ENCODE measurements at regions not wholly inside any gene's neighbourhood (a gene's known extent, or its start where the extent isn't known, plus 50 kb on each side); places are given as distances from the start of the nearest gene placed in this dataset.
"Not testable (repeated sequence)": the region's sequence is repeated elsewhere in the genome, so short reads cannot be mapped to it uniquely, and the experiment has no call there.

DNA sequence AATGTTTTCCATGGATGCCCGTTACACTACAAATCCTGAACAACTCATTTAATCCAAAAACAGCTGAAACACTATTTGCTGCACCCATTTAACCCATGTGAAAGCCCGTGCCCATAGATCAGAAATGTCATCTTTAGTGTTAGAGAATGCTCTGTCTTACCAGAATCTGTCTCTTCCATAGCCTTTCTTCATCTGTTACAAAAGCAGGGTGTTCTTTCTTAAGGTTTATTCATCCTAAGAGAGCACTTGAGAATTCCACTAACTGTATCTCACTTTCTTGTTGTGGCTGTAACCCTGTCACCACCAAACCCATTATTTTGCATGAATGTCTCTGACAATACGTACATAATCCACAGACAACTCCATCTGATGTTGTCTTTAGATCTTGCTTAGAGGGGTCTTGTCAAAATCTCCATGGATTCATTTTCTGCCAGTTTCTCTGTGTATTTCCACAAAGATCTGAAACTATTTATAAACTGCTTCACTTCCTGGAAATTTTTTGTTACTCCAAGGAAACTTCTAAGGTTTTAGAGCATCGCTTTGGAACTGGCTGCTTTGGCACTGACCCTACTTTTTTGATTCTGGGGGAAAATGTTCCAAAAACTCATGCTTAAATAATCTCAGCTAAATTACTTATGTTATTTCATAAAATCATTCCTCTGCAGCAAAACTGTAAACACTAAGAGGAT is 167.8 kb upstream of the CCDC54 start:
- no peak for DNase-seq

DNA sequence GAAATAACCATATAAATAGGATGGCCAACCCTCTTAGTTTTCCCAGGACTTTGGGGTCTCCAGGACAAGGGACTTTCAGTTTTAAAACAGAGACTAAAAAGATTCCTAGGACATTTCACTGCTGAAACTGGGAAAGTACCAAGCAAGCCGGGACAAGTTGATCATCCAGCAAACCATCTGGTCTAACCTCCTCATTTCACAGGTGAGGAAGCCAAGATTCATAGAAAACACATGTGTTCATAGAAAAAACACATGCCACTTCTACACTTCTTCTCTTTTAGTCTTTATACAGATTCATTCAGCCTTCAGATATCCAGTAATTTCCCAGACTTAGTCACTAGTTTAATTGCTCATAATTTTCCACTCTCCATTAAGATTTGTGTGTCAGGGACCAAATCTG is 165.6 kb upstream of the CCDC54 start:
- DNase-seq = peak; percentile 12

DNA sequence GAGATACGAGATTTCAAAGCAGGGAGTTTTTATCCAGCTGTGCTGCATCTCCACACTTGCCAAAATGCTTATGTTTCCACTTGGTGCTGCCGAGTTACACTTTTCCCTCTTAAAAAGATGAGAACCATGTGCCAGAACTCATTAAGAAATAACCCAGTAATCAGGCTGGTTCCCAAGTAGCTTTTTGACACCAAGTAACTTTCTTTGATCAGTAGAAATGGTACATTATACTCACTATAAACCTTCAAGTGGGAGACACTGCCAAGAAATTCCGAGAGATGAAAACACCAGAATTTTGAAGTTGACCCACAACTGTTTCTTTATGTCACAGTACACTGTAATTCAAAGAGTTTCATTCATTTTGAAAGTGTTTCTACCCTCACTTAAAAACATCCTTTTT is 164.6 kb upstream of the CCDC54 start:
- DNase-seq = no peak

DNA sequence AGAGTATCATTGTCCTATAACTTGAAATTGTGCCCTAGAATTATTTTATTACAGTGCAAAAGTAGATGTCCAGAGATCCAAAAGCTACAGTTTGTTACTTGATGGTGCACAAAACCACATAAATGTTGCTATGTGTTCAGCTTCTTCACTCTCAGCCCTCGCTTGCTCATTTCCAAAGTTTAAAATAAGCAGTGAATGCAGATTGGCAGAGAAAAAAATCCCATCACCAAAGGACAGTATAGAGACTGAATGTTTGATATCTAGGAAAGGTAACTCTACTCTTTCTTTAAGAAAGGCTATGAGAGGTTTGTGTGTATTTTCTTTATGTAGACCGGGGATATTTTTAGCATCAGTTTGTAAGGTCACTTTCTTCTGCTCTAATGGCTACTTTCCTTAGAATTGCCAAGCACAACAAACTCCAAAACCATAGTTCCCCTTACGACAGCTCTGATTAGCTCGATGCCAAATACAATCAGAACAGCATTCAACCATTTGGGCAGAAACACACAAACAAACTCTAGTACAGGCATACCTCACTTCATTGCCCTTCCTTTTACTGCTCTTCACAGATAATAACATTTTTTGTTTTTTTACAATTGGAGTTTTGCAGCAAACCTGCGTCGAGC is 164.1 kb upstream of the CCDC54 start:
- no peak for DNase-seq

DNA sequence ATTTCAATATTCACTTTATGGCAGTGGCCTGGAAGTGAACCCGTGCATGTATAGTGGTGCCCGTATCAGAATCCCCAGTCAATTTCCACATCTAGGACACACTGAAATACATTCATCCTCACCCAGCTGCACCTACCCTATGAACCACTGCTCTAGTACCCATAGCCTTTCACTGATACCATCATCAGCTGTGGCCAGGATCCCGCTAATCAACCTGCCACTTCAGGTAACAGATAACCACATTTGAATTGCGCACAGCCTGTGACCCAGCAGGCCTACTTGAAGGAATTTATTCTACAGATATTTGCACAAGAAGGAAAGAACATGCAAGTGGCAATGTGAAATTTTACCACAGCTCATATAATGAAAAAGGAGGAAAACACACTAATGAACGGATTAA is 161.0 kb upstream of the CCDC54 start:
- DNase-seq = no peak

DNA sequence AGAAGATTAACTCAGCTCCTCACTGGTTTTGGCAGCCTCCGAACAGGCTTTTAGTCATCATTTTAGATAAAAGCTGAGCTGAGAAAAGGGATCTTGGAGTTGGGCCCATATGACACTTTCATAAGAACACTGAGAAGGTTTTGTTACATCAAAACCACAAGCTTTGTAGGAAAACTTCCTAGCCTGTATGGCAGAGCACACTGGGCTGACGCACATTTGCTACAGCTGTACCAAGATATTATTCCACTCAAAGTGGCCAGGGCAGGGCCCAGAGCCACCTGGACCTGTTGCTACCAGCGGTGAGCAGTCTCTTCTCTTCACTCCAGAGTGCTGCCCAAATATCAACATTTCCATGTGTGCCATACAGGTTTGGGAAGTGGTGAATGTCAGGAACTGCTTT is 160.5 kb upstream of the CCDC54 start:
- no peak for DNase-seq

DNA sequence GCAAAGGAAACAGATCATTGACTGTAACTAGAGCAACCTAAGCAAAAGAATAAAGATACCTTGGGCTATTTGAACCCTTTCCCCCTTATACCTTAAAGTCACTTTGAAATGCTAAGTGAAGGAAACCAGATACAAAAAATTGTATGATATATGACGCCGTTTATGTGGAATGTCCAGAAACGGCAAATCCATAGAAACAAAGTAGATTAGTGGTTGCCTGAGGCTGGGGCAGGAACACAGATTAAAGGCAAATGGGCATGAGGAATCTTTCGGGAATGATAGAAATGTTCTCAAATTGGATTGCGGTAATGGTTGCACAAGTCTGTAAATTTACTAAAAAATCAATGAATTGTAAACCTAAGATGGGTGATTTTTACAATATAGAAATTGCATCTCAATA is 160.1 kb upstream of the CCDC54 start:
- DNase-seq = no peak

DNA sequence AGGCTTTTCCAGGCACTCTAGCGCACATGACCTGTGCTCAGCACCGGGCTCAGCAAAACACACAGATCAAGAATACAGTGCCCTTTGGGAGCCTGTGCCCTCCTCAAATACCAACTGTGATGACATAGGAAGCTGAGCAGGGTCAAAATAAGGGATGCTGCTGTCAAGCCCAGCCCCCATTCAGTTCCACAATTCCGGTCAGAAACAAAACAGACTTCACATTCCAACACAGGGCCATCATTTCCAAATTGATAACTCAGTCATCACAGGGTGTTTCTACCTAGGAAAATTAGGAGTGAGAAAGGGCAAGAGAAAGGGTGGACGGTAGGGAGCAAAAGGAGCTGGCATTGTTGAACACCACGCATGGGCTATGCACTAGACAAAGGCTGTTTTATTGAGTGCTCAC is 158.4 kb upstream of the CCDC54 start:
- no peak for DNase-seq

DNA sequence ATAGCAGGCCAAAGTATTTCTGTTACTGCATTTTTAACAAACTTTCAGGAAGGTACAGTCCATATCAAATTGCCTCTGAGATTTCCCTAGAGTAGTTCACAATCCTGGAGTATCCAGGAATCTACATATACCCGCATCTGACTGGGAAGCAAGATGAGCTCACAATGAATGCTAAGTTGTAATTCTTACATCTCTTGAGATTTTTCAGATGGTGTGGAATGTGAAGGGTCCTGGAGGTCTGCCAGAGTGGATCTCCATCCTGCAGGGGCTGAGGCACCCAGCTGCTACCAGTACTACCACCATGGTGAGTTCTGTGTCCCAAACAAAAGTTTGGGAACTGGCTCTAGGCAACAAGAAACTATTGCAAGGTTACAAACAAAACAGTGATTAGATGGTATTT is 156.7 kb upstream of the CCDC54 start:
- no peak for DNase-seq

DNA sequence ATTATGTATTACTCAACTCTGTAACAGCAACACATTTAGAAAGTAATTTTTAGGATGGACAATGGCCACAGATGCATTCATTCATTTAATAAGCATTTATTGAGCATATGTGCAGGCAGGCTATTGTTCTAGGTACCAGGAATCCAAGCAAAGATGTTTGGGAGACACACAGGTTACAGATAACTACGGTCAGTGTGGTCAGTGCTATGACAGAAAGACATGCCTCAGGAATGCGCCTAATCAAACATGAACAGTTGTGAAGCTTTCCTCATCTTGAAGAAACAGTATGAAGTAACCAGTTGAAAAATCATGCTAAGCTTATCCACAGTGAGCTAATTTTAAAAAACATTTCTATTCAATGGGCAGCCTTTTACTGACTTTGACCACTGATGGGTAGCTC is 155.4 kb upstream of the CCDC54 start:
- no peak for DNase-seq

DNA sequence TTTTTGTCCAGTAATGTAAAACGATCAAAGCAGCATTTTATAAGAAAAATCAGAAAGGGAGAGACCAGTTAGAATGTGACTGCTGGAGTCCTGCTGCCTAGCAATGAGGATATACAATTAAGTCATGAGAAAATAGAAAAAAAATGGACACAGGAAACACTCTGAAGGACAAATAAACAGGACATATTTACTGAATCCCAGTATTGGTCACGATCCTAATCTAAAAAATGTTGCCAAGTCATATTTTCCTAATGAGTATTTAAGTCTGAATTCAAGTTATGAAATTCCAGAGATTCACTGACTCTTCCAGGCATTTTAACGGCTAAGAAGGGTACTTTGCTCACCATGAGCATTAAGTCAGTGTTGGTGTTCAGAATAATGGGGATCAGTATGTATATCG is 154.3 kb upstream of the CCDC54 start:
- DNase-seq = no peak

DNA sequence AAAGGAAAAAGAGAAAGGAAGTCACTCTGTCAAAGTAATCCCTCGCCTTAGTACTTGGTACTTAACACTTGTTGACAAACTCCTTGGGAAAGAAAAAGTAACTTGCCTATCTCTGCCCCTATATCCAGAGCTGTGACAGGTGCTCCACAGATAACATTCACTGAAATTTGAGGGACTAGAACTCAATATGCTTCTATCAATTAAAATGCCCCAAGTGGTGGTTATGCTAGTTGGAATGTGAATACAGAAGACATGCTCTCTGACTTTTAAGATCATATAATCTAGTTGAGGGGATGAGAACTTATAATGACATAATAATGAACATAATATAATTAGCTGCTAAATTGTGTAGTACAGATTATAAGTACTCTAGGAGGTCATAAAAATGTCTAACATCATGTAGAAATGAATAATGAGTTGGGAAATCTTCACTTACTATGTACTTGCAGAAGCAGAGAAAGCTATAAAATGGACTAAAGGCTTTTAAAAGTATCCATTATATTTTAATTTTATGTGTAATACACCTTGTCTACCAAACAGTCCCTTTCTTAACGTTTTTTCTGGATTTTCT is 153.1 kb upstream of the CCDC54 start:
- DNase-seq = no peak

DNA sequence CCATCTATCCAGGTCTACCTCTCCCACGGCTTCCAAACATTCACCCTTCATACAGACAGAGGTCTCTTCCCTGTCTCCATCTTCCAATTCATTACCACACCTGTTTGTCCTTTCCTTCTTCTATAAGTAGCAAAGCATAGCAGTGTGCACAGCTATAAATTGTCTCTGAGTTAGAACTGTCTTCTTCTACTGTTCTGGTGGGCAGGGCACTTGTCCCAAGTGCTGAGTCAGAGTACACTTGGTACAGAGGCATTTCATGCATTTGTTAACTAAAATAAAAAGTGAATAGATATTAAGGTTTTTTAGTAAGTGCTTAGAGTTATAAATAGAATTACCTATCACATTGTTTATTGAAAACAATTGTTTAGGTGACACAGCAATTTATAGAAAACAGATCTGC is 150.1 kb upstream of the CCDC54 start:
- no peak for DNase-seq

DNA sequence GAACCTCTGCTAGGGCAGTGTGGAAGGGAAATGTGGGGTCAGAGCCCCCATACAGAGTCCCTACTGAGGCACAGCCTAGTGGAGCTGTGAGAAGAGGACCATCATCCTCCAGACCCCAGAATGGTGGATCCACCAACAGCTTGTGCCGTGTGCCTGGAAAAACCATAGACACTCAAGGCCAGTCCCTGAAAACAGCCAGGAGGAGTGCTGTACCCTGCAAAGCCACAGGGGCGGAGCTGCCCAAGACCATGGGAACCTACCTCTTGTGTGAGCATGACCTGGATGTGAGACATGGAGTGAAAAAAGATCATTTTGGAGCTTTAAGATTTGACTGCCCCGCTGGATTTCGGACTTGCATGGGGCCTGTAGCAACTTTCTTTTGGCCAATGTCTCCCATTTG is 143.4 kb upstream of the CCDC54 start:
- not testable (repeated sequence) for DNase-seq

DNA sequence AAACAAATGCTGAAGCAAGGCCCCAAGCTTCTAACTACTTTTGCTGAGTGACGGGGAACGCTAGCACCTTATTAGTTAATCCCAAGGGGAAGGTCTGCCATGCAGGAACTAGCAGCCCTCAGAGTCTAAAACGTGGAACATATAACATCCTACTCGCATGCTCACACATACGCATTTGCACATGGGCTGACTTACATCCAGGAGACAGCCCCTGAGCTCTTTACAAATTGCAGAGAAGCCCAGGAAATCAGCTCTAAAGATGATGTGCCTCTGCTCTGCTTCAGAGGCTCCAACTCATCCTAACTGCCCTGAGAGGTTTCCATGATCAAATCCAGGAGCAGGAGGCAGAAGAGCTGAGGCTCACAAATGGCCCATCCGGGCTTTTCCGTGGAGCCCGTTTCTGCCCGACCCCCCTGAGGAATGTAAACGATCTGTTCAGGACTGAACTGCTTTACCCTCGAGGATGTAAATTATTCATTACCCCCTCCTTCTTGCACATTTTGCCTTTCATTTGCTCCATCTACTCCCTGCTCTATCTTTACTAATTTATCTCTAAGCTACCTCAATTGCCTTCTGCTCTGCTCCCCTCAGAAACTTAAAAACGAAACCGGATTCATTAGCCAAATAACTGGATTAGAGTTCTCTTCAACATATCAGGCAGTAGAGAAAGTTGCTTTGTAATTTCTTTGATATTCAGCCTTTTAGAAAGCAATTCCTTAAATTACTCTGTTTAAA is 141.9 kb upstream of the CCDC54 start:
- DNase-seq = no peak

DNA sequence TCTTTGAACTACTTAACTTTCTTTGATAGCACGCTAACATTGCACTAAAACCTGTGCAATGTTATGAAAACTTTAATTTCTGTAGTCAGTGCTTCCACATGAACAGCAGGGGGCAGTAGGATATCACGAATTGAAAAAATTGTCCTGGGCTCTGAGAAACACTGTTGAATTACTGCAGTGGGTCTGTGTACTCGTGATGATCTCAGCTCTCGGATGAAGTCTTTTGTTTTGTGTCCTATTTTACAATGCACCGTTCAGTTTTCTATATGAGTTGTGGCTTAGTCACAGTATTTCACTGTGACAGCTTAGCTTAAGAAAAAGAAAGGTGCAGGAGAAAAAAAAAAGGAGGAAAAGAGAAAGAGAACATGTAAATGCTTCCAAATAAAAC is 141.3 kb upstream of the CCDC54 start:
- DNase-seq = peak; percentile 62

DNA sequence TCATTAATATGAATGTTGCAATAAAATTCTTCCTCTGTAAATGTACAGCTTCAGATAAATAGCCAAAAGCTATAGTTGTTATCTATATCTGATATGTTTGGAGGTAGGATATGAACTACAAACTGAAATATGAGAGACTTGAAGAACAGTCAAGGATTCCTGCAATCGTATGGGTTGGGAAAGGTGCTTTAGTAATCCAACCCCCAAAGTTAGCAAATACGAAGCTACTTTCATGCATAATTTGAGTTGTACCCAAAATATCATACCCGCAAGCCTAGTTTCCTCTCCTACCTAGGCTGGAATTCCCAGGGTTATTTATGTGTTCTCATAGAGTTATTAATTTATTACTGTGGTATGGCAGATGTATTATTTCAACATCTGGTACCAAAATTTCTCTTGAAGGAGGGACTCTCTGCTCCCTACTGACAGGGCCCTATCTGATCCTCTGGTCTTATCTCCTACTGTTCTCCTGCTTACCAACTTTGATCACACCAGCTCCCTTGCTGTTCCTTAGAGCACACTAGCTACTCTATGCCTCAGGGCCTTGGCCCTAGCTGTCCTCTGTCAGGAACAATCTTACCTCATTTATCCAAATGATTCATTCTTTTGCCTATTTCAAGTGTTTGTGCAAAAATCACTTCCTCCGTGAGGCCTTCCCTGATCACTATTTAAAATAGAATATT is 140.4 kb upstream of the CCDC54 start:
- no peak for DNase-seq

DNA sequence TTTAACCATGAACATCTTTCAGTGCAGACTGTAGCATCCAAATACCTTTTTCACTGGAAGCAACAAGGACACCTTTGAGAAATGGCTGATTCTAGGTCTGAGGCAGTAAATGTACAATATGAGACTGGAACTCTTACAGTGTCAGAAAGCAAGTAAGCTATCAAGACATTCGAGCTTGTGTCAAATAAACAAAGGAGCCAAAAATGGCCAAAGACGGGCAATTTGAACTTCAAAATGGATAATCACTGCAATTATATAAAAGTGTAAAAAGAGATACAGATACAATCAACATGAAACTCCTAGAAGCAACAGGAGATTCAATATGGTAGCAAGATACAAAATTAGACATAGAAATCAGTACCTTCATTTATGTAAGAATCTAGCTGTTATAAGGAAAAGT is 138.5 kb upstream of the CCDC54 start:
- no peak for DNase-seq

DNA sequence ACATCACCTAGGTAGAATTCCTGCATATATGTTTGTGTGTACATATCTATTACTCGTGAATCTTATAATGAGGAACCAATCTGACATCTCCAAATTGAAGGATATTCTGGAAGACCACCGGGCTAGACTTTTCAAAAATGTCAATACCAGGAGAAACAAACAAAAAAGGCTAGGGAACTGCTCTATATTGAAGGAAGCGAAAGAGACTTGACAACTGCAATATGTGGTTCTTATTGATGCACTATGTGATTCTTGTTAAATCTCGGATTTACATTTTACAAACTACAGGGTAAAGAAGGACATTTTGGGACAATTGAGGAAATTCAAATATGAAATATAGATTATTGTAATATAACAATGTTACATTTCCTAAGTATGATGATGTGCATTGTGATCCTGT is 137.5 kb upstream of the CCDC54 start:
- no peak for DNase-seq

DNA sequence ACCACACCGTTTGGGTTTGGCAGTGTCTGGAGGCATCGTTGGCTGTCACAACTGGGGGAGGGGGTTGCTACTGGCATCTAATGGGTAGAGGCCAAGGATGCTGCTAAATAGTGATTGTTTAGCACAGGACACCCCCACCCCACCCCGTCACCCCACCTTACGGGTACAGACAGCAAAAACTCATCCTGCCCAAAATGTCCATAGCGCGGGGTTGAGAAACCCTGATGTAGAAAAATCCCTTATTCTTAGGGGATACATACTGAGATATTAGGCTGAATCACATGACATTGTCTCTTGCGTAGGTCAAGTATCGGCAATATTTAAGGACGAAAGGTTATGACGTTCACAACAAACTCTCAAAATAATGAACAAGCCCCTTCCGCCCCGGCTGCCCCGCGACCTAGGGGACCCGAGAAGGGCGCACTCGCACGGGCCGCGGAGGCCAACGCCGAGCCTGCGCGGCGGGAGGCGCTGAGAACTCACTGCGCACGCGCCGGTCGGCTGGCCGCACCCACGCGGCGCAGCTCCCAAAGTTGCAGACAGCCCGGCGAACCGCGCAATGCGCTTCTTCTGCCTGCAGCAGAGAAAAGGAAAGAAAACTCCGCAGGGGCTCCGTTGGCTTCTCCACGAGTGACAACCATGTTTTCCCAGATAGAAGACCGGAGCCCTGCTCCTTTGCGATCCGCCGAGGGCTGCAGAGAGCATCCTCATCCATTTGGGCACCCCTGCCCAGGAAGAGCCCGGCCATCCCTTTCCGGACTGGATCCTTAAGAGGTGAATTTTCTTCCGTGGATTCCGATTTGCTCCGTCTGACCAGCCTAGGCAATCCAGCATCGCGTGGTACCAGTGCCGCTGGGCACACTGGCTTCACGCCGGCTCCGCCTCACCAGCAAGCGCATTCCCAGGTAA is 136.8 kb upstream of the CCDC54 start:
- peak; percentile 40 for DNase-seq

DNA sequence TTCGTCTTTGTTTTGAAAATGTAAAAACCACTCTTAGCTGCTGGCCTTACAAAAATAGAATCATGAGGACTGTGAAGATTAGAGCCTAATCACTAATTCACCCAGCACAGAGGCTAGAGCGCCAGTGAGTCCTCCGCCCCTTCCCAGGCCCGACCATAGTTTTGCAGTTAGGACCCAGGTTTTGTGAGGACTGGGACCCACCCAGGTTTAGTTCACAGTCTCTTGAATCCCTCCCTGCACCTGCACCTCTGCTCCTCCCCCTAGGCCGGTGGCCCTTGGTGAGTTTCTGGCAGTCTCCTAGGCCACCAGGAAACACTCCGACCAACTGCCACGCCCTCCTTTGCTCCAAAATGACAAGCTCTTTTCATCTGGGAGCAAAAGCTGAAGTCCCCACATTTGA is 136.0 kb upstream of the CCDC54 start:
- DNase-seq = no peak

DNA sequence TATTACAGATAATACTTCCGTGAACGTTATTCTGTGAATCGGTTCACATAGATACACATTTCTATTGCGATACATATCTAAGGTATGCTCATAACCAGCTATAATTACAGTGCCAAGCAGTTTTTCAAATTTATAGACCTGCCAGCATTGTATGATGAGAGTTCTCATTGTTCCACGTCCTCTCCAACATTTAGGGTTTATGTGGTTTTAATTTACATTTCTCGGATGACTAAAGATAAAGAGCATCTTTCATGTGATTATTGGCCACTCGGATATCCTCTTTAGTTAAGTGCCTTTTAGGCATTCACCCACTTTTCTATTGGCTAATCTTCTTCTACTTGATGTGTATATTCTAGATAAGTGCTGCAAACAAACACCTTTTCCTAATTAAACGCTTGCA is 134.7 kb upstream of the CCDC54 start:
- no peak for DNase-seq

Data from NCI-H446 treated with DMSO at 0.1 percent for 48 hours (cell line).